ENCODE measurements at regions not wholly inside any gene's neighbourhood (a gene's known extent, or its start where the extent isn't known, plus 50 kb on each side); places are given as distances from the start of the nearest gene placed in this dataset.

DNA sequence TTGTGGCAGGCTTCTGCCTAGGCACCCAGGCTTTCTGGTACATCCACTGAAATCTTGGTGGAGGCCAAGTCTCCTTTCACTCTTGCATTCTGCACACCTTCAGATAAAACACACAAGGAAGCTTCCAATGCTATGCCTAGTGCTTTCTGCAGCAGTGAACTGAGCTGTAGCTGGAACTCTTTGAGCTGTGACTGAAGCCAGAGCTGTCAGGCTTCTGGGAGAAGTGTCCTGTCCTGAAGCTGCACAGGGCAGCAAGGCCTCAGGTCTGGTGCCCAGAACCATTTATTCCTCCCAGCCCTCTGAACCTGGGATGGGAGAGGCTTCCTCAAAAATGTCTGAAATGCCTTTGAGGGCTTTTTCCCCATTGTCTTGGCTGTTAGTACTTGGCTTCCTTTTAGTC is 941.7 kb downstream of the LRFN5 start:
- Histone ChIP-seq H3K4me3 (replicated peaks in 1 of 3) (no peak overlapping the region), H3K4me1 (no peaks in the 10 kb centered on the region), H3K27me3 (no peaks in the 10 kb centered on the region), H3K9me3 (no peaks in the 10 kb centered on the region), H3K27ac (no peak overlapping the region), H3K36me3 (no peaks in the 10 kb centered on the region)
- no peak for DNase-seq
- TF ChIP-seq, protein P1, sequence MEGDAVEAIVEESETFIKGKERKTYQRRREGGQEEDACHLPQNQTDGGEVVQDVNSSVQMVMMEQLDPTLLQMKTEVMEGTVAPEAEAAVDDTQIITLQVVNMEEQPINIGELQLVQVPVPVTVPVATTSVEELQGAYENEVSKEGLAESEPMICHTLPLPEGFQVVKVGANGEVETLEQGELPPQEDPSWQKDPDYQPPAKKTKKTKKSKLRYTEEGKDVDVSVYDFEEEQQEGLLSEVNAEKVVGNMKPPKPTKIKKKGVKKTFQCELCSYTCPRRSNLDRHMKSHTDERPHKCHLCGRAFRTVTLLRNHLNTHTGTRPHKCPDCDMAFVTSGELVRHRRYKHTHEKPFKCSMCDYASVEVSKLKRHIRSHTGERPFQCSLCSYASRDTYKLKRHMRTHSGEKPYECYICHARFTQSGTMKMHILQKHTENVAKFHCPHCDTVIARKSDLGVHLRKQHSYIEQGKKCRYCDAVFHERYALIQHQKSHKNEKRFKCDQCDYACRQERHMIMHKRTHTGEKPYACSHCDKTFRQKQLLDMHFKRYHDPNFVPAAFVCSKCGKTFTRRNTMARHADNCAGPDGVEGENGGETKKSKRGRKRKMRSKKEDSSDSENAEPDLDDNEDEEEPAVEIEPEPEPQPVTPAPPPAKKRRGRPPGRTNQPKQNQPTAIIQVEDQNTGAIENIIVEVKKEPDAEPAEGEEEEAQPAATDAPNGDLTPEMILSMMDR (IDR thresholded peaks at IDR 0.05) = no peak
- TF ChIP-seq POLR2A (IDR thresholded peaks at IDR 0.05) = no peak
- intact Hi-C loops (cut with DNase I) = no loop called here

DNA sequence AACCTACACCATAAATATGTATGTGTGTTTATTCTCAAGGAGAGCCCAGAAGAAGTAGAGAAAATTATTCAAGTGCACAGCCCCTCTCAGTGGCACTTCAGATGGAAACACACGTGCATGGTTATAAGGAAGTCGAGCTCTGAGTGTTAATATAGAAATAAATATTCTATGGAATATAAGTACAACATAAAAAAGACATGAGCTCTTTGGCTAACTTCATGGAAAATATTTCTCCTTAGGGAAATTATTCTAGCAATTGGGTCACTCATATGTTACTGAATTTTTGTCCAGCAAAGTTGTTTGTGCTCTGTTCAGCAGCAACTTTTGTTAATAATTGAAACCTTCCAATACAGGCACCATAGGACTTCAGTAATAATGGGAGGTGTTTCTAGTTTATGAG is 939.0 kb downstream of the LRFN5 start:
- intact Hi-C loops (cut with DNase I) = no loop called here
- TF ChIP-seq POLR2A (IDR thresholded peaks at IDR 0.05) = no peak
- TF ChIP-seq, protein P1 (IDR thresholded peaks at IDR 0.05) = no peak
- Histone ChIP-seq H3K27me3 (no peaks in the 10 kb centered on the region), H3K36me3 (no peaks in the 10 kb centered on the region), H3K4me1 (no peaks in the 10 kb centered on the region), H3K4me3 (replicated peaks in 1 of 3) (no peak overlapping the region), H3K9me3 (no peaks in the 10 kb centered on the region), H3K27ac (no peak overlapping the region)
- no peak for DNase-seq
- WGBS, 2 donors = 47 to 60% methylated on average over 2 of the region's 2 CpGs

GRCh38 chr14:42541535-42542001 is 934.9 kb downstream of the LRFN5 start:
- Histone ChIP-seq H3K4me3 (replicated peaks in 1 of 3) (no peak overlapping the region), H3K36me3 (no peaks in the 10 kb centered on the region), H3K4me1 (no peaks in the 10 kb centered on the region), H3K27me3 (no peaks in the 10 kb centered on the region), H3K27ac (no peak overlapping the region), H3K9me3 (no peaks in the 10 kb centered on the region)
- intact Hi-C loops (cut with DNase I) = no loop called here
- no peak for DNase-seq
- TF ChIP-seq, protein P1 (IDR thresholded peaks at IDR 0.05) = no peak
- TF ChIP-seq POLR2A (IDR thresholded peaks at IDR 0.05) = no peak
- 63 to 73% methylated on average over 3 of the region's 3 CpGs for WGBS, 2 donors

DNA sequence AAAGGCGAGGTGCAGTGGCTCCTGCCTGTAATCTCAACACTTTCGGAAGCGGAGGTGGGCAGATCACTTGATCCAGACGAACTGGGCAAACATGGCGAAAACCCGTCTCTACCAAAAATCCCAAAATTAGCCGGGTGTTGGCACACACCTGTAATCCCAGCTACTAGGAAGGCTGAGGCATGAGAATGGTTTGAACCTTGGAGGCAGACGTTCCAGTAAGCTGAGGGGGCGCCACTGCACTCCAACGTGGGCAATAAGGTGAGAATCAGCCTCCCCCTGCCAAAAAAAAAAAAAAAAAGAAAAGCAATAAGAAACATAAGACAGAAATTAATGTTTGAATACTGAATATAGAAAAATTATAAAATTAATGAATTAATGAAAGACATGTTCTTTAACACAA is 928.7 kb downstream of the LRFN5 start:
- no peak for DNase-seq
- Histone ChIP-seq H3K36me3 (no peaks in the 10 kb centered on the region), H3K9me3 (no peaks in the 10 kb centered on the region), H3K27ac (no peak overlapping the region), H3K4me1 (no peaks in the 10 kb centered on the region), H3K4me3 (replicated peaks in 1 of 3) (no peak overlapping the region), H3K27me3 (no peaks in the 10 kb centered on the region)
- no peak for TF ChIP-seq POLR2A (IDR thresholded peaks at IDR 0.05)
- TF ChIP-seq, protein P1 (IDR thresholded peaks at IDR 0.05) = no peak
- intact Hi-C loops (cut with DNase I) = no loop called here
- WGBS, 2 donors = 90 to 91% methylated on average over 10 of the region's 10 CpGs

DNA sequence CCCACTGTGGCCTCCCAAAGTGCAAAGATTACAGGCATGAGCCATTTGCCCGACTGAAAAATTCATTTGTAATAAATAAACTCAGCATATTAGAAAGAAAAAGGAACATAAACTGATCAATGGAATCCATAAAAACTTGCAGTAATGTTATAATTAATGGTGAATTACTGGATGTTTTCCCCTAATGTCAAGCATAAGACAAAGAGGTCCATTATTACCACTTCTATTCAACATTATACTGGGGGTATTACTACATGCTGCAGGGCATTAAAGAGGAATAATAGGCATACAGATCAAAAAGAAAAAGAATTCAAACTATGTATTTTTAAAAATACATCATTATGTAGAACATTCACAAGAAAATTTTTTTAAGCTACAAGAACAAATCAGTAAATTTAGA is 926.8 kb downstream of the LRFN5 start:
- Histone ChIP-seq H3K4me3 (replicated peaks in 1 of 3) (no peak overlapping the region), H3K9me3 (no peaks in the 10 kb centered on the region), H3K27ac (no peak overlapping the region), H3K27me3 (no peaks in the 10 kb centered on the region), H3K36me3 (no peaks in the 10 kb centered on the region), H3K4me1 (no peaks in the 10 kb centered on the region)
- intact Hi-C loops (cut with DNase I) = no loop called here
- no peak for TF ChIP-seq POLR2A (IDR thresholded peaks at IDR 0.05)
- TF ChIP-seq, protein P1 (IDR thresholded peaks at IDR 0.05) = no peak
- 76 to 86% methylated on average over 1 of the region's 1 CpG for WGBS, 2 donors
- no peak for DNase-seq

Data from thyroid gland (tissue), 4 donors.